GM23248 (cell line): ENCODE measurements at regions not wholly inside any gene's neighbourhood (a gene's known extent, or its start where the extent isn't known, plus 50 kb on each side); places are given as distances from the start of the nearest gene placed in this dataset.

Experiments used
- DNase-seq: peaks from one replicate; pipeline ENCODE4 v3.0.0-alpha.2; 2015
- H2AFZ ChIP-seq: fragments of 200-600 bp; sonication (generic); 2 replicates; pipeline ENCODE4 v1.6.1; 2016; ENCODE audit warnings: antibody characterized with exemption
- H3F3A ChIP-seq: fragments of 200-600 bp; sonication (generic); 2 replicates; pipeline ENCODE4 v1.6.1; 2016; ENCODE audit warnings: mild to moderate bottlenecking, antibody characterized with exemption, mixed run types; ENCODE audit not compliant: insufficient read depth
- H3K27ac ChIP-seq: fragments of 200-600 bp; sonication (generic); 2 replicates; pipeline ENCODE4 v1.5.1; 2016; ENCODE audit warnings: mild to moderate bottlenecking
- H3K27me3 ChIP-seq: fragments of 200-600 bp; sonication (generic); replicated peaks from 2 replicates; pipeline ENCODE4 v1.6.1; 2016; ENCODE audit warnings: mild to moderate bottlenecking; ENCODE audit not compliant: insufficient read depth
- H3K36me3 ChIP-seq: fragments of 200-600 bp; sonication (generic); 2 replicates; pipeline ENCODE4 v1.6.1; 2016; ENCODE audit warnings: low read depth, mild to moderate bottlenecking
- H3K4me1 ChIP-seq: fragments of 200-600 bp; sonication (generic); 2 replicates; pipeline ENCODE4 v1.6.1; 2016; ENCODE audit warnings: mild to moderate bottlenecking; ENCODE audit not compliant: insufficient read depth
- H3K4me2 ChIP-seq: fragments of 200-600 bp; sonication (generic); one replicate; pipeline ENCODE4 v1.6.1; 2016; ENCODE audit warnings: mild to moderate bottlenecking; ENCODE audit not compliant: unreplicated experiment
- H3K4me3 ChIP-seq: fragments of 200-600 bp; sonication (generic); 2 replicates; pipeline ENCODE4 v1.5.1; 2016; ENCODE audit warnings: mild to moderate bottlenecking
- H3K79me2 ChIP-seq: fragments of 200-600 bp; sonication (generic); 2 replicates; pipeline ENCODE4 v1.6.1; 2016; ENCODE audit warnings: mild to moderate bottlenecking; ENCODE audit not compliant: insufficient read depth
- H3K9ac ChIP-seq: fragments of 200-600 bp; sonication (generic); 2 replicates; pipeline ENCODE4 v1.6.1; 2016; ENCODE audit warnings: mild to moderate bottlenecking
- H3K9me2 ChIP-seq: fragments of 200-600 bp; sonication (generic); 2 replicates; pipeline ENCODE4 v1.6.1; 2016; ENCODE audit warnings: mixed run types, mild to moderate bottlenecking, moderate library complexity; ENCODE audit not compliant: insufficient read depth
- H3K9me3 ChIP-seq: fragments of 200-600 bp; sonication (generic); one replicate; pipeline ENCODE4 v1.6.1; 2017; ENCODE audit warnings: low read depth
- H4K20me1 ChIP-seq: fragments of 200-600 bp; sonication (generic); 2 replicates; pipeline ENCODE4 v1.6.0; 2016; ENCODE audit not compliant: insufficient read depth
- EZH2 ChIP-seq: fragments of 200-600 bp; sonication (generic); IDR thresholded peaks from 2 replicates; pipeline ENCODE4 v1.6.1; 2018; ENCODE audit warnings: antibody characterized with exemption, mild to moderate bottlenecking; ENCODE audit not compliant: insufficient read depth, poor library complexity, severe bottlenecking
- EZH2phosphoT487 ChIP-seq: fragments of 200-600 bp; sonication (generic); IDR thresholded peaks from 2 replicates; pipeline ENCODE4 v1.6.1; 2018; ENCODE audit warnings: antibody characterized with exemption, moderate library complexity, mild to moderate bottlenecking, low read depth; ENCODE audit not compliant: insufficient read depth
- whole genome bisulfite sequencing, 2 experiments: methylation state at CpG; one replicate each; pipeline ENCODE4 v1.1.6; 2015 to 2017; ENCODE audit warnings: low lambda C conversion rate in 2 of 2, low coverage in 1 of 2; ENCODE audit errors: missing lambda C conversion rate in 2 of 2; 5-methylcytosine and 5-hydroxymethylcytosine counted together
- in situ Hi-C: fragments of 300-500 bp; cut with MboI; formaldehyde crosslinking; loops from 2 replicates; pipeline ENCODE4 v1.15.0; 2020

DNA sequence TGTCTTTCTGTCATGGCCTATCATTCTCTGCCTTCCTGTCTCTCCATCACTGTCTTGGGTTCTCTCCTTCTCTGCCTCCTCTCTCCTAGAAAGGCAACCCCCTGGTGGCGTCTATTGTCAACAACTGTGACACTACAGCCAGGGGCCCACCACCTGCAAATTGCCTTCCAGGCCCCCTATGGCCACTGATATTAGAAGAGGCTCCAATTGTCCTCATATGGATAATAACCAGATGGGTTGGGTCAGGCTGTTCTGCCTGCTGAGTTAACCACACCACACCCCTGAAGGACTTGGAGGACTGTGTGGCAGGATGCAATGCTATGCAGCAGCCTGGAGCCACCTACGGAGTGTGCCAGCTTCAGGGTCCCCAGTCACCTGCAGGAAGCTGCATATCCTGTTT, 665.0 kb downstream of the NTRK3 start:
- Histone ChIP-seq H4K20me1 (no peaks in the 10 kb centered on the region), H3F3A (no peaks in the 10 kb centered on the region), H3K9me3 (no peaks in the 10 kb centered on the region), H3K27ac (no peak overlapping the region), H3K9me2 (no peaks in the 10 kb centered on the region), H3K4me1 (no peaks in the 10 kb centered on the region), H3K4me2 (no peak overlapping the region), H2AFZ (no peak overlapping the region), H3K9ac (no peak overlapping the region), H3K4me3 (no peak overlapping the region), H3K79me2 (no peaks in the 10 kb centered on the region), H3K36me3 (no peaks in the 10 kb centered on the region), H3K27me3 (no peaks in the 10 kb centered on the region)
- in situ Hi-C loops = no loop called here
- TF ChIP-seq EZH2phosphoT487 (no peak), EZH2 (no peak)
- WGBS, 2 experiments = 14 to 23% methylated on average over 2 of the region's 2 CpGs
- DNase-seq = no peak

DNA sequence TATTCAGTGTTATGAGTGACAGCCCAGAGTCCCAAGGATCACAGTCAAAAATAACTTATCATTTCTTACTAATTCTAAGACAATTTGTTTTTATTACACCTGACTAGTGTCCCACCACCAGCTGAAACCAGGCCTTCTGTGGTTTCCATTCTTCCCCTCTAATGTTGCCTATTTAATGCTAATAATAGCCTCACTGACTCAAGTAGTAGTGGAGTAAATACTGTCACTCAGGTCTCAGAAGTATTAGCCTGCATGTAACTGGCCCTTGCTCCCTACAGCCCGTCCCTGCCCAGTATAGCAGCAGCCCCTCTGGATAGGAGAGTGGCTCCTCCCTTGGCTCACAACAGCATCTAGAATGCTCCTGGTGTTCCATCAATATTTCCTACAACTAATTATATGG, 665.5 kb downstream of the NTRK3 start:
- no peaks in the 10 kb centered on the region for H3K4me1 ChIP-seq
- no peak overlapping the region for H3K27ac ChIP-seq
- in situ Hi-C loops = no loop called here
- no peaks in the 10 kb centered on the region for H3F3A ChIP-seq
- no peaks in the 10 kb centered on the region for H3K36me3 ChIP-seq
- 8 to 25% methylated on average over 1 of the region's 1 CpG for WGBS, 2 experiments
- H3K4me3 ChIP-seq = no peak overlapping the region
- no peaks in the 10 kb centered on the region for H3K27me3 ChIP-seq
- H3K4me2 ChIP-seq = no peak overlapping the region
- DNase-seq = no peak
- H3K9me2 ChIP-seq = no peaks in the 10 kb centered on the region
- no peak overlapping the region for H3K9ac ChIP-seq
- no peak overlapping the region for H2AFZ ChIP-seq
- no peaks in the 10 kb centered on the region for H4K20me1 ChIP-seq
- H3K9me3 ChIP-seq = no peaks in the 10 kb centered on the region
- TF ChIP-seq EZH2 = no peak
- TF ChIP-seq EZH2phosphoT487 = no peak
- no peaks in the 10 kb centered on the region for H3K79me2 ChIP-seq

GRCh38 chr15:87589134-87589533, 667.4 kb downstream of the NTRK3 start:
- no peak overlapping the region for H3K4me2 ChIP-seq
- no peaks in the 10 kb centered on the region for H3K4me1 ChIP-seq
- TF ChIP-seq EZH2phosphoT487 = no peak
- no peak for TF ChIP-seq EZH2
- H4K20me1 ChIP-seq = no peaks in the 10 kb centered on the region
- H3F3A ChIP-seq = no peaks in the 10 kb centered on the region
- no peak overlapping the region for H3K27ac ChIP-seq
- H3K9me2 ChIP-seq = no peaks in the 10 kb centered on the region
- no peaks in the 10 kb centered on the region for H3K9me3 ChIP-seq
- no peaks in the 10 kb centered on the region for H3K79me2 ChIP-seq
- H2AFZ ChIP-seq = no peak overlapping the region
- WGBS, 2 experiments = 42 to 45% methylated on average over 2 of the region's 2 CpGs
- no peak for DNase-seq
- H3K9ac ChIP-seq = no peak overlapping the region
- H3K4me3 ChIP-seq = no peak overlapping the region
- in situ Hi-C loops = no loop called here
- H3K36me3 ChIP-seq = no peaks in the 10 kb centered on the region
- no peaks in the 10 kb centered on the region for H3K27me3 ChIP-seq

DNA sequence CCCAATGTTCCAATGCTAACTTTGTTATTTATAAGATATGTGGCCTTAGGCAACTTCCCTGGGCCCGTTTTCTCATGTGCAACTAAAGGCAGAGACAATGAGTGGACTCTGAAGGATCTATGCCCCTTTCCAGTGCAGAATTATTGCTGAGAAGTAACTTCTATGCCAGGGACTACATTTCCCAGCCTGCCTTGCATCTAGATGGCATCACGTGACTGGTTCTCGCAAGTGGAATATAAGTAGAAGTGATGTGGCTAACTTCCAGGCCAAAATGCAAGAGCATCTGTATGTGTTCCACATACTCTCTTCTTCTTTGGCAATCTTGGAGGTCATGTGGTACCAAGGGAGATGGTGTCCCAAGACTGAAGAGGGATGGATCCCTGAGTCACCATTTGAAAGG, 674.4 kb downstream of the NTRK3 start:
- no peaks in the 10 kb centered on the region for H3K79me2 ChIP-seq
- no peak overlapping the region for H3K4me3 ChIP-seq
- H3K9ac ChIP-seq = no peak overlapping the region
- H3F3A ChIP-seq = no peaks in the 10 kb centered on the region
- no peaks in the 10 kb centered on the region for H3K4me1 ChIP-seq
- H3K9me3 ChIP-seq = no peaks in the 10 kb centered on the region
- DNase-seq = peak; percentile 9
- WGBS, 2 experiments = 10 to 26% methylated on average over 3 of the region's 3 CpGs
- TF ChIP-seq EZH2 = no peak
- no peak for TF ChIP-seq EZH2phosphoT487
- H4K20me1 ChIP-seq = no peaks in the 10 kb centered on the region
- no peak overlapping the region for H2AFZ ChIP-seq
- H3K27ac ChIP-seq = no peak overlapping the region
- H3K27me3 ChIP-seq = no peaks in the 10 kb centered on the region
- no peaks in the 10 kb centered on the region for H3K36me3 ChIP-seq
- no peak overlapping the region for H3K4me2 ChIP-seq
- in situ Hi-C loops = no loop called here
- no peaks in the 10 kb centered on the region for H3K9me2 ChIP-seq

- 13 to 15% methylated on average over 9 of the region's 9 CpGs for WGBS, 2 experiments
- Histone ChIP-seq H3K27me3 (no peaks in the 10 kb centered on the region), H3K79me2 (no peaks in the 10 kb centered on the region), H4K20me1 (no peaks in the 10 kb centered on the region), H3K27ac (no peak overlapping the region), H3K9me2 (no peaks in the 10 kb centered on the region), H3K4me1 (no peaks in the 10 kb centered on the region), H3K4me3 (no peak overlapping the region), H2AFZ (no peak overlapping the region), H3F3A (no peaks in the 10 kb centered on the region), H3K4me2 (no peak overlapping the region), H3K9me3 (no peaks in the 10 kb centered on the region), H3K9ac (no peak overlapping the region), H3K36me3 (no peaks in the 10 kb centered on the region)
- TF ChIP-seq EZH2phosphoT487 (no peak), EZH2 (no peak)
- in situ Hi-C loops = no loop called here
- no peak for DNase-seq
Measured at GRCh38 chr15:87579537-87579936, 677.0 kb downstream of the NTRK3 start.
